GM12891 (cell line): ENCODE measurements at regions not wholly inside any gene's neighbourhood (a gene's known extent, or its start where the extent isn't known, plus 50 kb on each side); places are given as distances from the start of the nearest gene placed in this dataset.

ENCODE experiments used
- POLR2A ChIP-seq: IDR thresholded peaks from 2 replicates; pipeline ENCODE4 v1.6.1; 2011; ENCODE audit warnings: low read depth, low read length, control low read depth
- POLR2AphosphoS5 ChIP-seq: IDR thresholded peaks from 2 replicates; pipeline ENCODE4 v1.6.1; 2011; ENCODE audit warnings: low read depth, low read length, control low read depth

DNA sequence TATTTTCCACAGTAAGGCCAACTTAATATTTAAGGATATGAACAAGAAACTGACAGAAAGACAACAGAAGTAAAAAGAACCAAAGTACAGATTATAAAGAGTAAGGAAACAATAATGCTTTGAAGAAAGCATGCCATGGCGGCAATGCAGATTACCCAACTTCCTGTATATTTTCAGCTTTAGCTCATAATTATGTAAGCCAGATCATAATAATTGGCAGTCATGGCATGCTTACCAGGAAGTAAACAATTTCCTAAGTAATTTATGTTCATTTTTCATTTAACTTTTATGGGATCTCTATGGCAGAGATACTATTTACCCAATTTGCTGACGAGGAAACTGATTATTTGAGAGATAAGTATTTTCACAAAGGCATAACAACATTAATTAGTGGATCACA is 988.7 kb downstream of the HACE1 start:
- no peak for TF ChIP-seq POLR2A
- TF ChIP-seq POLR2AphosphoS5: no peak
